ENCODE measurements at regions not wholly inside any gene's neighbourhood (a gene's known extent, or its start where the extent isn't known, plus 50 kb on each side); places are given as distances from the start of the nearest gene placed in this dataset.

- TF ChIP-seq CTCF (IDR thresholded peaks at IDR 0.05; ENCODE audit: poor library complexity) (no peak), EZH2 (IDR thresholded peaks at IDR 0.05; ENCODE audit: borderline replicate concordance) (no peak), EZH2phosphoT487 (IDR thresholded peaks at IDR 0.05; ENCODE audit: low read depth, severe bottlenecking, unreplicated experiment) (no peak)
Measured at GRCh38 chr2:177024765-177025164, 187.8 kb upstream of the HNRNPA3 start.
